Testis (tissue), 2 donors: ENCODE measurements at regions not wholly inside any gene's neighbourhood (a gene's known extent, or its start where the extent isn't known, plus 50 kb on each side); places are given as distances from the start of the nearest gene placed in this dataset.

ENCODE experiments used
- DNase-seq: peaks from one replicate; pipeline ENCODE4 v3.0.0-alpha.2; 2019
- H3K27ac ChIP-seq, 2 donors: fragments of 200-600 bp; sonication (generic); one replicate each; pipeline ENCODE4 v1.5.1; 2019
- H3K27me3 ChIP-seq: fragments of 200-600 bp; sonication (generic); one replicate; pipeline ENCODE4 v1.5.1; 2019
- H3K36me3 ChIP-seq: fragments of 200-600 bp; sonication (generic); one replicate; pipeline ENCODE4 v1.5.1; 2017; ENCODE audit warnings: low read depth; ENCODE audit errors: missing control alignments
- H3K4me1 ChIP-seq: fragments of 200-600 bp; sonication (generic); one replicate; pipeline ENCODE4 v1.5.1; 2019
- H3K4me3 ChIP-seq, 2 donors: fragments of 200-600 bp; sonication (generic); one replicate each; pipeline ENCODE4 v1.5.1; 2017 to 2019
- H3K9me3 ChIP-seq: fragments of 200-600 bp; sonication (generic); one replicate; pipeline ENCODE4 v1.5.1; 2017
- CTCF ChIP-seq, 3 experiments: fragments of 450-650 bp in 2 of 3; fragments of 200-600 bp in 1 of 3; sonication (generic) in 1 of 3; IDR thresholded peaks; one replicate each; pipeline ENCODE4 v1.5.1; 2016 to 2019; ENCODE audit warnings: antibody characterized with exemption in 3 of 3, mild to moderate bottlenecking in 2 of 3, moderate library complexity in 1 of 3
- POLR2A ChIP-seq: fragments of 450-650 bp; IDR thresholded peaks from one replicate; pipeline ENCODE4 v1.6.1; 2017; ENCODE audit warnings: antibody characterized with exemption, mild to moderate bottlenecking, moderate library complexity
- WGBS, 2 donors: methylation state at CpG; one replicate each; pipeline ENCODE4 v1.1.5; 2018; 5-methylcytosine and 5-hydroxymethylcytosine counted together
- intact Hi-C: fragments of 100-400 bp; cut with DNase I; formaldehyde crosslinking; loops from one replicate; pipeline ENCODE4 v1.15.1; 2023; ENCODE audit warnings: low total_unique reads

GRCh38 chr1:219536038-219536437 lies 76.9 kb downstream of the ZC3H11B start:
- H3K9me3 ChIP-seq = no peaks in the 10 kb centered on the region
- 84 to 93% methylated on average over 4 of the region's 4 CpGs for WGBS, 2 donors
- no peaks in the 10 kb centered on the region for H3K36me3 ChIP-seq
- H3K27ac ChIP-seq = no peak overlapping the region
- DNase-seq = no peak
- no peaks in the 10 kb centered on the region for H3K27me3 ChIP-seq
- TF ChIP-seq CTCF (IDR thresholded peaks at IDR 0.05) (no peak), POLR2A (no peak)
- no peaks in the 10 kb centered on the region for H3K4me1 ChIP-seq
- H3K4me3 ChIP-seq = no peak overlapping the region
- intact Hi-C loops = no loop called here

- Histone ChIP-seq H3K36me3 (no peaks in the 10 kb centered on the region), H3K9me3 (no peaks in the 10 kb centered on the region), H3K4me3 (no peak overlapping the region), H3K27ac (no peak overlapping the region), H3K27me3 (no peaks in the 10 kb centered on the region), H3K4me1 (no peaks in the 10 kb centered on the region)
- WGBS, 2 donors = 62 to 67% methylated on average over 1 of the region's 1 CpG
- DNase-seq = no peak
- intact Hi-C loops = no loop called here
- TF ChIP-seq POLR2A (no peak), CTCF (IDR thresholded peaks at IDR 0.05) (no peak)
Measured at GRCh38 chr1:219534991-219535390, 77.9 kb downstream of the ZC3H11B start.

GRCh38 chr1:219533280-219533679 lies 79.6 kb downstream of the ZC3H11B start:
- TF ChIP-seq CTCF (IDR thresholded peaks at IDR 0.05) (no peak), POLR2A (no peak)
- no peaks in the 10 kb centered on the region for H3K36me3 ChIP-seq

GRCh38 chr1:219529116-219529515 lies 83.8 kb downstream of the ZC3H11B start:
- Histone ChIP-seq H3K36me3 (no peaks in the 10 kb centered on the region), H3K9me3 (no peaks in the 10 kb centered on the region), H3K4me3 (no peak overlapping the region), H3K27ac (no peak overlapping the region), H3K4me1 (no peaks in the 10 kb centered on the region), H3K27me3 (no peaks in the 10 kb centered on the region)
- TF ChIP-seq CTCF (IDR thresholded peaks at IDR 0.05) (no peak), POLR2A (no peak)
- intact Hi-C loops = no loop called here
- WGBS, 2 donors = 75 to 76% methylated on average over 2 of the region's 2 CpGs
- DNase-seq = no peak

More at GRCh38 chr1:219533280-219533679, 79.6 kb downstream of the ZC3H11B start:
- no peaks in the 10 kb centered on the region for H3K27me3 ChIP-seq
- no peak for DNase-seq
- H3K9me3 ChIP-seq = no peaks in the 10 kb centered on the region
- no peak overlapping the region for H3K4me3 ChIP-seq
- no peaks in the 10 kb centered on the region for H3K4me1 ChIP-seq
- 48 to 51% methylated on average over 1 of the region's 1 CpG for WGBS, 2 donors
- no peak overlapping the region for H3K27ac ChIP-seq
- intact Hi-C loops = no loop called here

- Histone ChIP-seq H3K4me1 (no peaks in the 10 kb centered on the region), H3K27me3 (no peaks in the 10 kb centered on the region), H3K4me3 (no peak overlapping the region), H3K27ac (no peak overlapping the region), H3K36me3 (no peaks in the 10 kb centered on the region), H3K9me3 (no peaks in the 10 kb centered on the region)
- no peak for DNase-seq
- intact Hi-C loops = no loop called here
- WGBS, 2 donors = 93 to 97% methylated on average over 3 of the region's 3 CpGs
- TF ChIP-seq POLR2A (no peak), CTCF (IDR thresholded peaks at IDR 0.05) (no peak)
Measured at GRCh38 chr1:219528633-219529032, 84.3 kb downstream of the ZC3H11B start.
